HCT116 (cell line): ENCODE measurements at regions not wholly inside any gene's neighbourhood (a gene's known extent, or its start where the extent isn't known, plus 50 kb on each side); places are given as distances from the start of the nearest gene placed in this dataset.

Source experiments
- ATAC-seq: fragments of 200-7000 bp; cut with Tn5 transposase; 2 replicates; pipeline ENCODE4 v1.9.1; 2020; ENCODE audit warnings: mild to moderate bottlenecking, moderate library complexity
- BruUV-seq: library from RNA; stranded (reverse); fragments of 400-500 nt; replicated peaks from 2 replicates; lab custom pipeline; 2021; lab: Mats Ljungman, UMichigan
- CTCF ChIA-PET: fragments of 300-600 bp; sonication (Branson Sonifier 250); formaldehyde crosslinking; loops from one replicate; lab custom pipeline; 2021; ENCODE audit warnings: antibody characterized with exemption; lab: Charles Lee
- POLR2A ChIA-PET: fragments of 300-600, 350-600 bp; sonication (Branson Sonifier 250); formaldehyde crosslinking; loops from one replicate; lab custom pipeline; 2021; ENCODE audit warnings: antibody characterized with exemption; lab: Charles Lee
- RAD21 ChIA-PET, 2 experiments: fragments of 300-600 bp; sonication (Branson Sonifier 250); formaldehyde crosslinking; loops; one replicate each; lab custom pipeline; 2023; ENCODE audit warnings: low total read pairs in 2 of 2; ENCODE audit not compliant: uncharacterized antibody in 2 of 2, unreplicated experiment in 2 of 2, low non-redundant PET in 1 of 2; lab: Charles Lee
- DNase-seq: peaks from one replicate; pipeline ENCODE4 v3.0.0-alpha.2; 2010; ENCODE audit warnings: low read depth, low spot score
- H2AFZ ChIP-seq: fragments of 200-600 bp; shearing (Covaris generic), sonication (generic); 2 replicates; pipeline ENCODE4 v1.6.1; 2017; ENCODE audit warnings: low read depth, mixed run types, mixed read lengths, antibody characterized with exemption, low read length; ENCODE audit not compliant: poor library complexity, severe bottlenecking
- H3K27ac ChIP-seq: 2 replicates; pipeline ENCODE4 v1.5.1; 2012; ENCODE audit warnings: low read depth, low read length
- H3K27me3 ChIP-seq: fragments of 200-600 bp; sonication (generic); 2 replicates; pipeline ENCODE4 v1.6.1; 2016; ENCODE audit warnings: mixed run types, low read length, mixed read lengths; ENCODE audit not compliant: insufficient read depth
- H3K36me3 ChIP-seq, 2 experiments: fragments of 200-500 bp in 1 of 2; fragments of 200-600 bp in 1 of 2; sonication (Bioruptor generic) in 1 of 2; sonication (generic) in 1 of 2; 2 replicates each; pipeline versions ENCODE4 v1.5.1 to v1.6.1; 2014 to 2016; ENCODE audit warnings: low read length in 2 of 2, inconsistent platforms in 1 of 2, mixed read lengths in 1 of 2, mixed run types in 1 of 2; ENCODE audit not compliant: insufficient read depth in 2 of 2, control insufficient read depth in 1 of 2
- H3K4me1 ChIP-seq, 2 experiments: fragments of 200-600 bp in 1 of 2; sonication (generic) in 1 of 2; 2 replicates each; pipeline versions ENCODE4 v1.5.1 to v1.6.1; 2012 to 2017; ENCODE audit warnings: low read length in 2 of 2, inconsistent platforms in 1 of 2, mild to moderate bottlenecking in 1 of 2, mixed read lengths in 1 of 2, mixed run types in 1 of 2, moderate library complexity in 1 of 2; ENCODE audit not compliant: insufficient read depth in 2 of 2, control insufficient read depth in 1 of 2
- H3K4me2 ChIP-seq: fragments of 200-600 bp; sonication (generic); 2 replicates; pipeline ENCODE4 v1.6.1; 2017; ENCODE audit warnings: mixed run types, low read length, mixed read lengths
- H3K4me3 ChIP-seq, 2 experiments: fragments of 200-600 bp in 1 of 2; sonication (generic) in 1 of 2; replicated peaks in 1 of 2; 2 replicates each; pipeline ENCODE4 v1.5.1; 2011 to 2016; ENCODE audit warnings: low read length in 2 of 2, control low read depth in 1 of 2, low read depth in 1 of 2, mild to moderate bottlenecking in 1 of 2, mixed read lengths in 1 of 2, mixed run types in 1 of 2
- H3K79me2 ChIP-seq: fragments of 200-600 bp; sonication (generic); 2 replicates; pipeline ENCODE4 v1.6.1; 2017; ENCODE audit warnings: mild to moderate bottlenecking, mixed run types, low read length, moderate library complexity, mixed read lengths; ENCODE audit not compliant: insufficient read depth
- H3K9ac ChIP-seq: fragments of 200-600 bp; sonication (generic); 2 replicates; pipeline ENCODE4 v1.6.1; 2016; ENCODE audit warnings: low read length, mixed read lengths
- H3K9me2 ChIP-seq: fragments of 200-600 bp; sonication (generic), shearing (Covaris generic); 2 replicates; pipeline ENCODE4 v1.6.1; 2017; ENCODE audit warnings: mixed run types, mild to moderate bottlenecking, moderate library complexity; ENCODE audit not compliant: insufficient read depth
- H3K9me3 ChIP-seq, 2 experiments: fragments of 200-500 bp in 1 of 2; fragments of 200-600 bp in 1 of 2; sonication (Bioruptor generic) in 1 of 2; sonication (generic) in 1 of 2; 2 replicates each; pipeline ENCODE4 v1.6.1; 2014 to 2017; ENCODE audit warnings: low read length in 2 of 2, mixed read lengths in 2 of 2, inconsistent platforms in 1 of 2, low read depth in 1 of 2, mild to moderate bottlenecking in 1 of 2, mixed run types in 1 of 2, moderate library complexity in 1 of 2; ENCODE audit not compliant: control insufficient read depth in 1 of 2, insufficient read depth in 1 of 2
- H4K20me1 ChIP-seq: fragments of 200-600 bp; sonication (generic), shearing (Covaris generic); 2 replicates; pipeline ENCODE4 v1.6.1; 2017; ENCODE audit warnings: mixed run types, mild to moderate bottlenecking, moderate library complexity; ENCODE audit not compliant: insufficient read depth
- EGR1 ChIP-seq: IDR thresholded peaks from 2 replicates; pipeline ENCODE4 v1.6.1; 2012; ENCODE audit warnings: low read depth
- ELF1 ChIP-seq: IDR thresholded peaks from 2 replicates; pipeline ENCODE4 v1.6.1; 2012; ENCODE audit warnings: low read depth, borderline replicate concordance
- EZH2phosphoT487 ChIP-seq: fragments of 200-600 bp; IDR thresholded peaks from 2 replicates; pipeline ENCODE4 v1.6.1; 2018; ENCODE audit warnings: antibody characterized with exemption, borderline replicate concordance
- JUND ChIP-seq: IDR thresholded peaks from 2 replicates; pipeline ENCODE4 v1.6.1; 2012
- POLR2A ChIP-seq: IDR thresholded peaks from 2 replicates; pipeline ENCODE4 v1.7.0; 2011; ENCODE audit warnings: borderline replicate concordance; ENCODE audit not compliant: insufficient read depth, insufficient read length; ENCODE audit errors: extremely low read depth
- POLR2AphosphoS5 ChIP-seq: IDR thresholded peaks from 2 replicates; pipeline ENCODE4 v1.6.1; 2011; ENCODE audit warnings: mild to moderate bottlenecking, low read depth, low read length, moderate library complexity
- RAD21 ChIP-seq: IDR thresholded peaks from 2 replicates; pipeline ENCODE4 v1.6.1; 2012; ENCODE audit warnings: low read depth, mild to moderate bottlenecking
- SIN3A ChIP-seq: IDR thresholded peaks from 2 replicates; pipeline ENCODE4 v1.6.1; 2012; ENCODE audit warnings: low read depth
- SP1 ChIP-seq: IDR thresholded peaks from 2 replicates; pipeline ENCODE4 v1.6.1; 2012; ENCODE audit warnings: low read depth
- SRF ChIP-seq: IDR thresholded peaks from 2 replicates; pipeline ENCODE4 v1.6.1; 2012; ENCODE audit warnings: low read depth
- YY1 ChIP-seq: IDR thresholded peaks from 2 replicates; pipeline ENCODE4 v1.6.1; 2011; ENCODE audit warnings: low read length, low read depth, moderate library complexity, mild to moderate bottlenecking; ENCODE audit not compliant: insufficient replicate concordance; ENCODE audit errors: extremely low read depth
- ZNF274 ChIP-seq: fragments of 200-500 bp; sonication (Bioruptor generic); IDR thresholded peaks from 2 replicates; pipeline ENCODE4 v1.6.1; 2014; ENCODE audit warnings: mild to moderate bottlenecking, low read depth, low read length, inconsistent platforms
- intact Hi-C: fragments of 100-400 bp; cut with micrococcal nuclease; formaldehyde crosslinking; loops from 2 replicates; pipeline ENCODE4 v1.10.0; 2022
- TF ChIP-seq, protein P1 (sequence below): IDR thresholded peaks from 2 replicates; pipeline ENCODE4 v1.6.1; 2011; ENCODE audit warnings: mild to moderate bottlenecking, low read length, moderate library complexity; ENCODE audit not compliant: insufficient replicate concordance; ENCODE audit errors: extremely low read depth
- TF ChIP-seq, protein P2 (sequence below): IDR thresholded peaks from 2 replicates; pipeline ENCODE4 v1.6.1; 2012
- TF ChIP-seq, protein P3 (sequence below): IDR thresholded peaks from 2 replicates; pipeline ENCODE4 v1.6.1; 2012

DNA sequence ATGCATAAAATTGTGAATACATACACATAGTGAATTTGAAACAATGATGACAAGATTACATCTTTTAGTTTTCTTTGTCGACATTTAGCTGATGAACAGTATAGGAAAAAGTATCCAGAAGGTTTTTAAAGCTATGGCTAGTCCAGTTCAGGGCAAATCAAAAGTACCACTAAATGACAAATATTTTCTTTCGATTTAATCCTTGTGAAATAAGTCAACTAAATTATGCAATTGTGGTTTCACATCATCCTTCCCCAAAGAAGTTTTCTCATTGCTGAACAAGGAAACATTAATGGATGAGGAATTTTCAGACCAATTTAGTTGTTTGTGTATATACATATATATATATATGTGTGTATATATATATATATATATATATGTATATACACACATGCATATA is 774.0 kb downstream of the DNAJB9 start:
- intact Hi-C loops, result no loop called here
- Histone ChIP-seq H3K27me3 (no peaks in the 10 kb centered on the region), H3K79me2 (no peaks in the 10 kb centered on the region), H3K9me3 (no peaks in the 10 kb centered on the region), H3K27ac (no peak overlapping the region), H4K20me1 (no peaks in the 10 kb centered on the region), H3K4me2 (no peak overlapping the region), H3K36me3 (no peaks in the 10 kb centered on the region), H3K9me2 (no peaks in the 10 kb centered on the region), H3K4me3 (no peak overlapping the region), H2AFZ (no peak overlapping the region), H3K4me1 (no peaks in the 10 kb centered on the region), H3K9ac (no peak overlapping the region)
- POLR2A ChIA-PET, result no interaction called here
- no peak for ATAC-seq
- RAD21 ChIA-PET, result no interaction called here
- BruUV-seq, result no TSS peak
- TF ChIP-seq SP1 (no peak), SRF (no peak)
- CTCF ChIA-PET, result no interaction called here
- DNase-seq, result no peak

DNA sequence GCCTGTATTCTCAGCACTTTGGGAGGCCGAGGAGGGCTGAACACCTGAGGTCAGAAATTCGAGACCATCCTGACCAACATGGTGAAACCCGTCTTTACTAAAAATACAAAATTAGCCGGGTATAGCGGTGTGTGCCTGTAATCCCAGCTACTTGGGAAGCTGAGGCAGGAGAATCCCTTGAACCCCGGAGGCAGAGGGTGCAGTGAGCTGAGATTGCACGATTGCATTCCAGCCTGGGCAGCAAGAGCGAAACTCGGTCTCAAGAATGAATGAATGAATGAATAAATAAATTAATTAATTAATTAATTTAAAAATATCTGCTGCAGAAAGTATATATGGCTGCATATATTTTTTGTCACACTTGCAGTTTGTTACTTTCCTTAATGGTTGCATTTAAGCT is 781.8 kb downstream of the DNAJB9 start:
- ATAC-seq (no peak), DNase-seq (no peak)
- H3K79me2 ChIP-seq, result no peaks in the 10 kb centered on the region
- no peaks in the 10 kb centered on the region for H3K4me1 ChIP-seq
- no TSS peak for BruUV-seq
- H3K9me2 ChIP-seq, result no peaks in the 10 kb centered on the region
- no peak overlapping the region for H3K4me3 ChIP-seq
- H2AFZ ChIP-seq, result no peak overlapping the region
- RAD21 ChIA-PET, result no interaction called here
- CTCF ChIA-PET, result no interaction called here
- POLR2A ChIA-PET, result no interaction called here
- TF ChIP-seq SIN3A (no peak), EGR1 (no peak), ZNF274 (no peak), RAD21 (no peak), POLR2AphosphoS5 (no peak), ELF1 (no peak), JUND (no peak), POLR2A (no peak), YY1 (no peak), EZH2phosphoT487 (no peak)
- TF ChIP-seq, protein P1, sequence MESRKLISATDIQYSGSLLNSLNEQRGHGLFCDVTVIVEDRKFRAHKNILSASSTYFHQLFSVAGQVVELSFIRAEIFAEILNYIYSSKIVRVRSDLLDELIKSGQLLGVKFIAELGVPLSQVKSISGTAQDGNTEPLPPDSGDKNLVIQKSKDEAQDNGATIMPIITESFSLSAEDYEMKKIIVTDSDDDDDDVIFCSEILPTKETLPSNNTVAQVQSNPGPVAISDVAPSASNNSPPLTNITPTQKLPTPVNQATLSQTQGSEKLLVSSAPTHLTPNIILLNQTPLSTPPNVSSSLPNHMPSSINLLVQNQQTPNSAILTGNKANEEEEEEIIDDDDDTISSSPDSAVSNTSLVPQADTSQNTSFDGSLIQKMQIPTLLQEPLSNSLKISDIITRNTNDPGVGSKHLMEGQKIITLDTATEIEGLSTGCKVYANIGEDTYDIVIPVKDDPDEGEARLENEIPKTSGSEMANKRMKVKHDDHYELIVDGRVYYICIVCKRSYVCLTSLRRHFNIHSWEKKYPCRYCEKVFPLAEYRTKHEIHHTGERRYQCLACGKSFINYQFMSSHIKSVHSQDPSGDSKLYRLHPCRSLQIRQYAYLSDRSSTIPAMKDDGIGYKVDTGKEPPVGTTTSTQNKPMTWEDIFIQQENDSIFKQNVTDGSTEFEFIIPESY, result no peak
- TF ChIP-seq, protein P2, sequence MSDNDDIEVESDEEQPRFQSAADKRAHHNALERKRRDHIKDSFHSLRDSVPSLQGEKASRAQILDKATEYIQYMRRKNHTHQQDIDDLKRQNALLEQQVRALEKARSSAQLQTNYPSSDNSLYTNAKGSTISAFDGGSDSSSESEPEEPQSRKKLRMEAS, result no peak
- TF ChIP-seq, protein P3, sequence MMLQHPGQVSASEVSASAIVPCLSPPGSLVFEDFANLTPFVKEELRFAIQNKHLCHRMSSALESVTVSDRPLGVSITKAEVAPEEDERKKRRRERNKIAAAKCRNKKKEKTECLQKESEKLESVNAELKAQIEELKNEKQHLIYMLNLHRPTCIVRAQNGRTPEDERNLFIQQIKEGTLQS, result no peak
- no peaks in the 10 kb centered on the region for H3K36me3 ChIP-seq
- no peak overlapping the region for H3K9ac ChIP-seq
- H3K4me2 ChIP-seq, result no peak overlapping the region
- no peaks in the 10 kb centered on the region for H3K9me3 ChIP-seq
- no peaks in the 10 kb centered on the region for H3K27me3 ChIP-seq
- intact Hi-C loops, result no loop called here
- H3K27ac ChIP-seq, result no peak overlapping the region
- H4K20me1 ChIP-seq, result no peaks in the 10 kb centered on the region
